ENCODE measurements at regions not wholly inside any gene's neighbourhood (a gene's known extent, or its start where the extent isn't known, plus 50 kb on each side); places are given as distances from the start of the nearest gene placed in this dataset.
"Not testable (repeated sequence)": the region's sequence is repeated elsewhere in the genome, so short reads cannot be mapped to it uniquely, and the experiment has no call there.

DNA sequence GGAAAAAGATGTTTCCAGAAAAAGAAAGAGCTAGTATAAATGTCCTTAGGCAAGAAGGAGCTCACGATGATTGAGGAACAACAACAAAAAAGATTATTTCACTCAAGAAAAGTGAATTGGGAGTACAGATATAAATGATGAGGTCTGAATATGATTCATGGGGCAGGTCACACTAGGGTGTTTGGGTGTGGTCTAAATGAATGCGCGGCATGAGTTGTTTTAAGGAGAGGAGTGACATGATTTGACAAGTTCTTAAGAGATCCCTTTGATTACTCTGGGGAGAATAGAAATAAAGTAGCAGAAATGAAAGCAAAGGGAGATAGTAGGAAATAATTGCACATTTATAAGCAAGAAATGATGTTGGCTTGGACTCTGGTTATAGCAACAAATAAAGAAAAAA is 59.3 kb downstream of the NUTM2D start:
- H3K9me3 ChIP-seq (ENCODE audit: control insufficient read depth, low read length, poor library complexity, severe bottlenecking); H3K4me3 Mint-ChIP-seq; H3K36me3 Mint-ChIP-seq (ENCODE audit: low read depth); ATAC-seq; H3K4me1 Mint-ChIP-seq; H3K27ac Mint-ChIP-seq; DNase-seq: not testable (repeated sequence)
- peaks cover 14% of the 10 kb centered on the region for H3K27me3 Mint-ChIP-seq

DNA sequence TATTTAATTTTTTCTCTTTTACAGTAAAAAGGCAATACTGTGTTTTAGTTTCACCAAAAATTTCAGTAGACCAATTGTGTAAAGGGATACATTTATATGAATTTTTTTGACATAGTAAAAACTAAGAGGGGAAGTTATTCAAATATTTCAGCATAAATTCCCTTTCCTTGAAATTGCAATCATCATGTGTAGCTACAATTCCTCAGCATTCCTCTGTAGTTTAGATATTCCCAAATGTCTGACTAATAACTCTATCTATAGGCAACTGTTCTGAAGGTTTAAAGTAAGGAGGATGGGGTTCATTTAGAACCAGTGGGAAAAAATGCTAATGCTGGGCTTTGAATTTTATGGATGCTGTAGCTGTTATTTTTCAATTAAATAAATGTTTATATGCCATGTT is 65.1 kb downstream of the NUTM2D start:
- not testable (repeated sequence) for H3K4me1 Mint-ChIP-seq; ATAC-seq; DNase-seq; H3K36me3 Mint-ChIP-seq (ENCODE audit: low read depth); H3K27me3 Mint-ChIP-seq; H3K4me3 Mint-ChIP-seq; H3K27ac Mint-ChIP-seq; H3K9me3 ChIP-seq (ENCODE audit: control insufficient read depth, low read length, poor library complexity, severe bottlenecking)

DNA sequence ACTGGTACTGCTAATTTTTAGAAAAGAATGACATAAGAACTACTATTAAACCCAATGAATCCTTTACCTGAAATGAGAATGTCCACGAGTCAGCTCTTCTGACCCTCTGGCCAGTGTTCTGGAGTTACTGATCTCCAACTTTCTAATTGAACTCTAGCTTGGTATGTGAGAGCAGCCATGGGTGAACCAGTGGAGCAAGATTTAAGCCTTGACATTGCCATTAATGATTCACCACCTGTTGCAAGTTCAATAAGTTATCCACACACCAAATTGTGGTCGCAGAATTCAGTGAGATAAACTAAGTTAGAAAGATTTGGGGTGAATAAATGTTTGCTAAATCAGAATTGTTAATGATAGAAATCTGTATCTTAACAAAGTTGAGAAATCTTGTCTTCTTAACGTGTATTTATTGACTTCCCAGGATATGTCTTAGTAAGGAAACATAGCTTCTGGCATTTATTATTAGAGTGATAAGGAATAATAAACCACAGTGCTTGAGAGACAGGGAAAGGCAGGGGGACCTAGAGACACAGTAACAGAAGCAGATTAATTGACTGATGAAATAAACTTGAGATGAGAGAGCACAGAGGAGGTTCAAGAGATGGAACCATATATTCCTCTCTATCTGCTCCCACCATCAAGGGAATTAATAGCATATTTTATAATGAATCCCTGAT is 67.3 kb downstream of the NUTM2D start:
- not testable (repeated sequence) for DNase-seq; H3K9me3 ChIP-seq (ENCODE audit: control insufficient read depth, low read length, poor library complexity, severe bottlenecking); H3K4me3 Mint-ChIP-seq; H3K27me3 Mint-ChIP-seq; H3K36me3 Mint-ChIP-seq (ENCODE audit: low read depth); H3K27ac Mint-ChIP-seq; H3K4me1 Mint-ChIP-seq; ATAC-seq

DNA sequence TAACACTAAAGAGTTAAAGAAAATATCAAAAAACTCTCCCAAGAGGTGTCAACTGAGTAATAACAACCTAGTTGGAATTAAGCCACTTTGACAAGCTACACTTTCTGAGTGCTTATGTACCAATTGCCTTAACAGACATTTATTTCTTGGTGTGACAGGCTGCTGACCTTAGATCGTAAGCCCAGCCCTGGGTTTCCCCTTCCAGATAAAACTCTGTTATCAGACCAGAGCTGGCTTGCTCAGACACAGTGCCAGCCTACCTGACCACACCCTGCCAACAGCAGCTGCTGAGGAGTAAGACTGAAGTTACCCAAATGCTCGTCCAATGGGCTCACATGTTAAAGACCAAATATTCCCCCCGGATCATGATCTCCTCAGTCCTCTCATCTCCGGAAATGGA is 70.9 kb upstream of the MINPP1 start:
- H3K27me3 Mint-ChIP-seq; H3K9me3 ChIP-seq (ENCODE audit: control insufficient read depth, low read length, poor library complexity, severe bottlenecking); H3K4me1 Mint-ChIP-seq; H3K36me3 Mint-ChIP-seq (ENCODE audit: low read depth); ATAC-seq; H3K4me3 Mint-ChIP-seq; DNase-seq; H3K27ac Mint-ChIP-seq: not testable (repeated sequence)

DNA sequence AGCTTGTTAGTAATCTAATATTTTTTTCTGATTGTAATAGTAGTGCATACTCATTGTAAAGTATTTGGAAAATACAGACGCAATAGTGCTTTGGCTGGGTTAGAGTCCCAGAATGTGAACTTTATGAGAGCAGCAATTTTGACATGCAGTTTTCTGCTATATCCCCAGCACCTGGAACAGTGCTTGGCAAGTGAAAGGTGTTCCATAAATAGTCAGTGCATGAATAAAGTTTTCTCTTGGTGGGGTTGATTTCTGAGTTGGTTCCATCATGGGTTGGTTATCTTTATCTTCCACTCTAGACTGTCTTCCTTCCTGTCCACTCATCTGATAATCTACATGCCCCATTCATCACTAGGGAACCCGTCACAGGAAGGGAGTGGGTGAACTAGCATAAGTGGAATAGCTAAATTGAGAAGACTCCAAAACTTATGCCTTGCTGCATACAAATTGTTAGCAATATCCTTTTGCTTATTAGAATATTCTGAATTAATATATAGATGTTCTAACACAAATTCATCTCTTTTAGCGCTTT is 69.3 kb upstream of the MINPP1 start:
- not testable (repeated sequence) for H3K36me3 Mint-ChIP-seq (ENCODE audit: low read depth); H3K4me1 Mint-ChIP-seq; H3K4me3 Mint-ChIP-seq; H3K27ac Mint-ChIP-seq; ATAC-seq; H3K27me3 Mint-ChIP-seq; DNase-seq; H3K9me3 ChIP-seq (ENCODE audit: control insufficient read depth, low read length, poor library complexity, severe bottlenecking)

DNA sequence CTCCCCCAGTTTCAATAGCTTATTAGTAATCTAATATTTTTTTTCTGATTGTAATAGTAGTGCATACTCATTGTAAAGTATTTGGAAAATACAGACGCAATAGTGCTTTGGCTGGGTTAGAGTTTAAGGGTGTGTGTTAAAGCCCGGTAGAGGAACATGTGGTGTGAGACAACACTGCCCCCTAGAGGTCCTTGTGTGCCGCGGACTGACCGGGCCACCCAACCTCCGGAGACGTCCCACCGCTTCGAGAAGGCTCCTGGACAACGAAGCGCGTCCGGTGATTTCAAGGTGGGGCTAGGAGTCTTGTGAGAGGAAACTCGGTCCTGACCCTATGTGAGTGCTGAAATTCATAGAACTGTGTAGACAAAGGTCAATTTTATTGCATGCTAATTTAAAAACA is 68.6 kb upstream of the MINPP1 start:
- peak in 1 of 3 donors; percentile 8 for DNase-seq
- peak; percentile 88 for ATAC-seq
- not testable (repeated sequence) for H3K36me3 Mint-ChIP-seq (ENCODE audit: low read depth); H3K9me3 ChIP-seq (ENCODE audit: control insufficient read depth, low read length, poor library complexity, severe bottlenecking); H3K4me1 Mint-ChIP-seq; H3K4me3 Mint-ChIP-seq; H3K27me3 Mint-ChIP-seq; H3K27ac Mint-ChIP-seq

DNA sequence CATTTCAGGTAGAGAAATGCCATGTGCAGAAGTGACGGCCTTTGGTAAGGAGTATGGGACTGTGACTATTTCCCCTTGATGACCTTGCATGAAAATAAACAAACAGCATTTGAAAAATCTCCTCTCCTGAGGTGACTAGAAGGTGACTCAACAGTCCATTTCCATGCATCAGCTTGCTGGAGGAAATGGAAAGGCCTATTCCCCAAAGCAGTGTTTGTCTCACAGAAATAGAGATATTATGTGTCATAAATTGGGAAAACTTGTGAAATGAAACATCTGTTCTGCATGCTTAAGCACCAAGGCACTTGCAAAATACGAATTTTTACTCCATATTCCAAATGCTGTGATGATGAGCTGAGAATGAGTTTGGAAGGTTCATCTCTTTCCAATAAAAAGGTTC is 67.2 kb upstream of the MINPP1 start:
- H3K9me3 ChIP-seq (ENCODE audit: control insufficient read depth, low read length, poor library complexity, severe bottlenecking); H3K4me3 Mint-ChIP-seq; H3K4me1 Mint-ChIP-seq; H3K27ac Mint-ChIP-seq; ATAC-seq; H3K36me3 Mint-ChIP-seq (ENCODE audit: low read depth); H3K27me3 Mint-ChIP-seq; DNase-seq: not testable (repeated sequence)
